A172 (cell line): ENCODE measurements at regions not wholly inside any gene's neighbourhood (a gene's known extent, or its start where the extent isn't known, plus 50 kb on each side); places are given as distances from the start of the nearest gene placed in this dataset.

Experiments
- DNase-seq: peaks from one replicate; pipeline ENCODE4 v3.0.0-alpha.2; 2015; ENCODE audit warnings: low spot score

DNA sequence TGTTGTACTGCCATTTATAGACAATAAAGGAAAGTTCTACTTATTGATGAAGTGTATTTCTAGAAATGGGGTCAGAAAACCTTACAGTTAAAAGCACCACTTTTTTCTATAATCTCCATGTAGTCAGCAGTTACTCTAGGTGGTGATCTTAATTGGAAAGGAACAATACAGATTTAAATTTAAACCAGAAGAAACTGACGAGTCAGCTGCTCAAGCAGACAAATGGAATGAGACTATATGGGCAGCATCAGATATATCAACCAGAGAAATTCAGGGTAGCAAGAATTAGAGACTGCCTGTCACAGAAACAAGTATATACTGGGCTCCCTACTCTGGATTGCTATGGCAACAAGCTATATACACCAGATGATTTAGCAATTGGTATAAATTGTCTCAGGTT lies 99.6 kb upstream of the SCG2 start:
- no peak for DNase-seq

DNA sequence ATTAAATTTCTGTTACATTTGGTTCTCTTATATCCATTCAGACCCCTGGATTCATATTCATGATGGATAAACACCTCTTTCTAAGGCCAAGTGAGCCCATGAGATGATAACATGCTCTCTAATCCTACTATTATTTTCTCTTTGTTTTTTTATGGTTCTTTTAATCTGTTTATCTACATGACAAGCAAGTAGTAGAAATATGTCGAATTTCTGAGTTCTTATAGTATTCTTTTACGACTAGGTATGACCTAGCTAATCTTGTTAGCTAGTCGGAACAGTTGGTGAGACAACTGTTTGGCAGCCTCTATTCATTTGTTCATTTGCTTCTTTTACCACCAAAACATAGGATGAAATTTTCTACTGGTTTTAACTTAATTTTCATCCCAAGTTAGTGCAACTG lies 98.1 kb upstream of the SCG2 start:
- no peak for DNase-seq

DNA sequence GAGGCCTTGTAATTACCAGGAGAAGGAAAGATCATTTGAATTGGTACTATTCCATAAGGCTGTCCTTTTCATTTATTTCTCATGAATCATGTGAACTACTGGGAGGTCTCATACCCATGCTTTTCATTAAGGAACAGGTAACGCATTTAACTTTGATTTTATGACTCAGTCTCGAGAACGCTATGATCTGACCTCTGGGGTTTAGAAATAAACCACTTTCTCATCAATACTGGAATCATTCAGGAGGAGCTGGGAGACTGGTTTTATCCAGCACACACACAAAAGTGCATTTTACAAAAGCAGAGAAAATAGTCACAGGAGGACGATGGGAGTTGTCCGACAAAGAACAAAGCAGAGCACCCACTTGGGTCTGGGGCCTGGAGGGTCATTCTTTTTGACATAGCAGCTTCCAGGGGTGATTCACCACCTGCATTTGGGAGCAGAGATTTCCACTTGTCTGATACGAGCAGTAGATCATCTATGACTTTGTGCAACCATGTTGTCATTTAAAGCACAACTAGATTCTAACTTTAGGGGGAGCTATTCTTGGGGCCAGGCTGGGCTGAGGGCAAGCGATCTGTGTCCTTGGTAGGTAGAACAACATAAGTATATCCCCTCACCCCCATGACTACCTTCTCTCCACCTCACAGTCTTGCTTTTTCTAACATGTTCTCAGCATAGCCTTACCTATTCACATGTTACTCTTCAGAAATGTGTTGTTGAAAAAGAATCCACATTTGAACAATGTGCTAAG lies 95.9 kb upstream of the SCG2 start:
- DNase-seq: no peak

DNA sequence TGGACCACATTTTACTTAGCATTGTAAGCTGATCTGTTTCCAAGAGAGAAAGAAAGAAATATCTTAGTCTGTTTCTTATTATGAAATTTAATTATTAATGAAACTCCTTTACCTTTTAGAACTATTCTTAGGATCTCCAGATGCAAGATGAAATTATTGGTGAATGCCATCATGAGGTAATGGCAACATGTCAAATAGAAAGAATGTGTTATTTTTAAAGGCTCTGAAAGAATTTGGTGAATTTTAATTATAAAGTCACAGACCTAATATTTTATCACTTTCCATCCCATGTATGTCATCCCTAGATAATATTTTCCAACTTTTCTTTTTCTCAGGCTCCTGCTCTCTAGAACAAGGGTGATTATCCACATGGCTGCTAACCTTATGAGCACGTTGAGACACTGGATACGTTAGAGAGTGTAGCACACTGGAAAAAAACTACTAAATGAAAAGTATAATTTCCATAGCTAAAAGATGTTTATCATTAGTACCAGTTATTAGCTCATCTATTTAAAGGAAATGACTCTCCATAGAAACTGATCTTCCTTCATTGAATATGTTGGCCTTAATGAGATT lies 95.2 kb upstream of the SCG2 start:
- DNase-seq: no peak

DNA sequence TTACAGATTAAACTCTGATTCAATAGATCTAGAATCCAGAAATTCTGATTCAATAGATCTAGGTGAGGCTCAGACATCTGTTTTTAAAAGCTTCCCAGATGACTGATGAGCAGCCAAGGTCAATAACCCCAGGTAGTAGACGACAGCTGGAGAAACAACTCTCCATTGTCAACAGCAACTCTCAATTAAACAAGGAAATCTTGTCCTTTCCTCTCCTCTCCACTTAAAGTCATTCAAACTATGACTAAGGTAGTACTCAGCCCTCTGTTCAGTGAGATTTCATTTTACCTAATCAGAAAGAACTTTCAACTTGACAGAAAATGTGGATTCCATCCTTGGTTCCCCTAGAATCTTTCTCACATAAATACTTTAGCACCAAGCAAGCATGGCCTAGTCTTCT lies 94.6 kb upstream of the SCG2 start:
- peak; percentile 61 for DNase-seq

DNA sequence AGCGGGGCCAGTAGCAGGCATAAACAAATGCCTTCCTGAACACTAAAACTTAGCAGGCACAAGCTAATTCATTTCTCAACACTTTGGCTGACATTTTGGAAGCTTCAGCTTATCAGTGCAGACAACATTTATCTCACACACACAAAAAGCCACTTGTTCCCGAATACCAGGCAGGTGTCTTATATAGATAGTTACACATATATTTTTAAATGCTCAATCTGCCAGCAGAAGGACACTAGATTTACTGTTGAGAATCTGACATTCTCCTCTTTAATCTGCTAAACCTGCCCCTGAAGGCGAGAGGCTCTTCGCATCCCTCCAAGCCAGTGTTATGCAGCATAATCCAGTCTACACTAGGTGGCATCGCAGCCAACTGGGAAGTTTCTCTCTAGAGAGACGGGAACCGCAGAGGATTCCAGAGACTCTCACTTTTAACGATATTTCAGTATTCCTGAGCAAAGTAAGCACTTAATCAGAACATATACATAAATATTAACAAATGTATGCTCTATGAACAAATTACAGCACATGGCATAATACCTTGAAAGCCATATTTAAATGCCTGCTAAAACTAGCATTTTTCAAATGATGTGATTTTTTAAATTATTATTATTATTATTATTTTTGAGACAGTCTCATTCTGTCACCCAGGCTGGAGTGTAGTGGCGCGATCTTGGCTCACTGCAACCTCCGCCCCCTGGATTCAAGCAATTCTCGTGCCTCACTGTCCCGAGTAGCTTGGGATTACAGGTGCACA lies 90.2 kb upstream of the SCG2 start:
- peak; percentile 69 for DNase-seq

DNA sequence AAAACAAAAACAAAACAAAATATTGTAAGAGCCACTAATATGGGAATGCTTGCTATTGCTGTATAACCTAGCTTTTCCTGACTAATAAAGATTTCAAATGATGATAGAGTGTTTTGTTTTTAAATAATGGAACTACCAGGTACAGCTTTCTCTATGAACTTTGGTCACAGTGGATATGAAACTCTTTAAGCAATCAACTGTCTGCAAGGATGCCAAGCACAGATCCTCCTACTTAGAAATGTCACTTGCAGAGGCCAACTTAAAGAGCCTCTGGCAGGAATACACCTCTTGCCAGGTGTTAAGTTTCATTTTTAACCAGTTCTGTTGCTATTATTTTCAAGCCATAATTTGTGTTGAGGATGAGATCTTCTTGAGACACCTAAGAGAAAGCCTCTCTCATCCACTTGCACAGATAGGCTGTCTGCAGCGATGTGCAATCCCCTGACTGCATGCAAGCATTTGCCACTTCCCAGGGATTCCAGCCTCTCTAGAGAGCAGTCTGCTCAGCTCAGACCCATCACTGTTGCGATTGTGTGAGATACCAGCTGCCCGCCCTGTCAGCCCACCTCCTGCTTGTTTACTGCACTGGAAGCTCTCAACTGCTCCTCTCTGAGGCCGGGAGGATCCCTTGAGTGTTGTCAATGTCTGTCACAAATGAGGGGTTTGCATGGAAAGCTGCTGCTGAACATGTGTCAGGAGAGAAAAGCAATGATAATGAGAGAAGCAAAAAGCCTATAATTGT lies 86.1 kb upstream of the SCG2 start:
- DNase-seq: no peak

DNA sequence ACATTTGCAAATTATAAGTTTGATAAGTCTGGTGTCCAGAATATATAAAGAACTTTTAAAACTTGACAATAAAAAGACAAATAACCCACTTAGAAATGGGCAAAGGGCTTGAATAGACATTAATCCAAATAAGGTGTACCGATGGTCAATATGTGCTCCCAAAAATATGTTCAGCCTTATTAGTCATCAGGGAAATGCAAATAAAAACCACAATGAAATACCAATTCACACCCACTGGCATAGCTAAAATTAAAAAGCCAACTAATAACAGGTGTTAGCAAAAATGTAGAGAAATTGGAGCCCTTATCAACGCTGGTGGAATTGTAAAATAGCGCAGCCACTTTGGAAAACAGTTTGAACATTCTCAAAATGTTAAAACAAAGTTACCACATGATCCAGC lies 79.0 kb upstream of the SCG2 start:
- DNase-seq: no peak

DNA sequence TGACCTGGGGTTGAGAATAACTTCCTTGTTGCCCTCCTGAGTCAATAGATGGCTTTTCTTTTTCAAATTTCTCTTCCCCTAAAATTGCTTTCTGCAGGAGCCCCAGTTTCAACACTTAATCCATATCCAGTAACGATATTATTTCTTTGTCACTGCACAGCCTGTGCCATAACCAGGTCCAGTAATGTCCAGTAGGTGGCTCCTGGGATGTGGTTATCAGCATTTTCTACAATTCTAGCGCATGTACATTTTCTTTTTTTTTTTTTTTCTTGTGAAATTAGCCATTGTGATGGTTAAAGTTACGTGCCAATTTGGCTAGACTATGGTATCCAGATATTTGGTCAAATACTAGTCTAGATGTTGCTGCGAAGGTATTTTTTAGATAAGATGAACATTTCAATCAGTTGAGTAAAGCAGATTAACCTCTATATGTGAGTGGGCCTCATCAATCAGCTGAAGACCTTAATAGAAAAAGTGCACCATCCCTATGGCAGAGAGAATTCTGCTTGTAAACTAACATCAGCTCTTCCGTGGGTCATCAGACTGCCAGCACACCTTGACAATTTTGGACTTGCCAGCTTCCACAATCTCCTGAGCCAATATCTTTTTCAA lies 72.9 kb upstream of the SCG2 start:
- DNase-seq: peak; percentile 51

DNA sequence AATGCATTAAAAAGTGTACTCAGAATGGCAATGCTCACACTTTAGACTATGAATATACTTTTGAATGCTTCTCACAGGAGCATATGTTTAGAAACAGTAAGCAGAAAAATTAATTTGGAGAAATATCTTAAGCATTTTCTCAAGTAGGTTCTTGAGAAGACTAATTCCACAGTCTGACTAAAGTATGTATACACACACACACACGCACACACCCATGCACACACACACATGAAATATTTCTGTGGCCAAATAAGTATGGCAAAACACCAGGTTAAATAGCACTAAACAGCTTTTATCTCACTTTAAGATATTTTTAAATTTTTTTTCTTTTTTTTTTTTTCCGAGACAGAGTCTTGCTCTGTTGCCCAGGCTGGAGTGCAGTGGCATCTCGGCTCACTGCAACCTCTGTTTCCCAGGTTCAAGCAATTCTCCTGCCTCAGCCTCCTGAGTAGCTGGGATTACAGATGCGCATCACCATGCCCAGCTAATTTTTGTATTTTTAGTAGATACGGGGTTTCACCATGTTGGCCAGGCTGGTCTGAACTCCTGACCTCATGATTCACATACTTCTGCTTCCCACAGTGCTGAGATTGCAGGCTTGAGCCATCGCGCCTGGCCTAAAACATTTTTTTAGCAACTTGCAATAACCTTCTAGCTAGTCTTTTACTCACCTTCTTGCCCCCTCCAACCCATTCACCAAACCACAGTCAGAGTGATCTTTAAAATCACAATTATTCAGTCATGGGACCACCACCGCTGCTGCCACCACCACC lies 67.5 kb upstream of the SCG2 start:
- DNase-seq: peak; percentile 51

DNA sequence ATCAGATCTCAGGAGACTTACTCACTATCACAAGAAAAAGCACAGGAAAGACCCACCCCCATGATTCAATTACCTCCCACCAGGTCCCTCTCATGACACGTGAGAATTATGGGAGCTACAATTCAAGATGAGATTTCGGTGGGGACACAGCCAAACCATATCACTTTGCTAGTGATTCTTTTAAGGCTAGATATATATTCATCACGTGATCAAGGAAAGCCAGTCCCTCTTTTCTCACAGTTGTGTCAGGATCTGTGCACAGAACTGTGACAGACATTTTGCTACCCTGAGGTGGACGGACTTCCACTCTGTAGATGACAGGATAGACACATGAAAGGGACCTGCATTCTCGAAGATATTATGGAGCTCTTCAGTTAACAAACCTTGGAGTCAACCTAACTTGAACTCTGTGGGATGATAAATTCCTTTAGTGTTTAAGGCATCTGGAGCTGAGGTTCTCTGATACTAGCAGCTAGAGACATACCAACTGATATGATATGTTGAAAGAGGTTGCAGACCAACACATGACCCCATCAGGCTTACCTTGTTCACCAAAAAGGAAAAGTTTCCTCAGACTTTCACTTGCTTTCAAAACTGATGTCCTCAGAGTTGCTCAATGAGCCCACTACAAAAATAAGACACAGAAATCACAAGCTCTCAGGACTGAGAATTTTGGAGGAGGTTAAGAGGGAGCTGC lies 66.3 kb upstream of the SCG2 start:
- peak; percentile 27 for DNase-seq

DNA sequence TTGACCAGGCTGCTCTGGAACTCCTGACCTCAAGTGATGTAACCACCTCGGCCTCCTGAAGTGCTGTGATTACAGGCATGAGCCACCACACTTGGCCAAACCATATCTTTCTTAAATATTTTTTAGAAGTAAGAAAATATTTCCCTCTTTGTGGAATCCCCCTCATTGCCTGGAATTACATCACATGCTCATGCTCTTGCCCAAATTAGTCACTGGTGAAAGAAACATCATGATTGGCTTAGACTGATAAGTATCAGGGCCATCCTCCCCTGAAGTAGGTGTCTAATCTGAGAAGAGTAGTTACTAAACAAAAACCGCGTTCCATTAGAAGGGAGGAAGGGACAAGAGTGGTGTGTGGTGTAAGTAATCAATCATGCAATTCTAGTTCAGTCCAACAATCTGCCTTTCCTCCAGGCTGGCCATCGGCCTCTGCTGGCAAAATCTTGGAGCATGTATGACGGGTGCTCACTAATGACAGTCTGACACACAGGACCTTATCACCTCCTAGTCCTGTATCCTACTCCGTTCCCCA lies 52.3 kb upstream of the SCG2 start:
- DNase-seq: peak; percentile 23

DNA sequence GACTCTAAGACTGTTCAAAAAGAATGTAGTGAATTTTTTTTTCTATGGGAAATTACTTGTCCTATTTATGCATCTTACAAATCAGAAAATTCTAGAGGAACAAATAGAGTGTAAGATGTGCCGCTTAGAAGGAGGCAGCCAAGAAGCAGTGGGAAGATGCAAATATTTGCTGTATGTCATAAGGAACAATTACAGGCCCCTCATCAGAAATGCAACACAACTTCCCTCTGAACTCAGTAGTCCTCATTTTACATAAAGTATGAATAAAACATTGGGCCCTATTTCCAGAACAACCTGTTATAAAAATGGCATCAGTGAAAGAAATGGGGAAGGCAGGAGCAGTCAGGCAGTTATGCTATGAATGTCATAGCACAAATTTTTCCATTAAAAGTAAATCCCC lies 50.7 kb upstream of the SCG2 start:
- no peak for DNase-seq

DNA sequence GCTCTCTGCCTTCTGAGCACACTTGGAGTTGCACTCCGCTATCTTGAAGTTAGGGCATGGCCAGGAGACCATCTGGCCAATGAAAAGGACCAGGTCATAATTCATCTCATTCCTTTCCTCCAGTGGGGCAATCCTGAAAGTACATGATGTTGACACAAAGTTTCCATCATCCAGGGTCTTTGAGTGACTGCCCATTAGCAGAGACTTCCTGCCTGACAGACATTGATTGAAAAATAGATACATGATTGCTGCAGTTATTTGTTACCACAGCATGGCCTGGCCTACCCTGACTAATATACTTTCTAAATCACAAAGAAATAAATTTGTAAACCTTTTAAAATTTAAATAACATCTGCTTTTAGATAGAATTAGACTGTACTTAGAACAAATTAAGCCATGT lies 50.0 kb upstream of the SCG2 start:
- no peak for DNase-seq
